Epidermal melanocyte (primary cell): ENCODE measurements at regions not wholly inside any gene's neighbourhood (a gene's known extent, or its start where the extent isn't known, plus 50 kb on each side); places are given as distances from the start of the nearest gene placed in this dataset.

Experiments
- DNase-seq: peaks from one replicate; pipeline ENCODE4 v3.0.0; 2011; ENCODE audit warnings: low spot score; ENCODE audit not compliant: insufficient read length

- DNase-seq: no peak
Measured at GRCh38 chr2:220101980-220102379, 474.6 kb downstream of the SLC4A3 start.

DNA sequence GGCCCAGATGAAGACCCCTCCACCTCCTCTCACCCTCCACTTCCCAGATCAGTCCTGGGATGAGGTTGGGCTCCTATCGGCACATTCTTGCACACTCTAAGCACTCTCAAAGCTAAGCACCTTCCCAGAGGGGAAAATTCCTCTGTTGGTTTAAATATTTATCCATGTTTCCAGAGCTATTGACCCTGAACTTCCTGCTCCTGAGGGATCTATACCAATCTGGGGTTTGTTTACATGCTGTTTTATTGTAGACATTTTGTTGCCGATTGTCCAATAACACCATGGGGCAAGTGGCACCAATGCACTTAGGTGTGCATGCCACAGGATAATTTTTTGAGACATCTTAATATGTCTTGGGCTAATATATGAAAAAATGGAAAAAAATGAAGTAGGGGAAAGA lies 476.2 kb downstream of the SLC4A3 start:
- no peak for DNase-seq

GRCh38 chr2:220104871-220105351 lies 477.5 kb downstream of the SLC4A3 start:
- no peak for DNase-seq

- DNase-seq: no peak
Measured at GRCh38 chr2:220106065-220106464, 478.6 kb downstream of the SLC4A3 start.

DNA sequence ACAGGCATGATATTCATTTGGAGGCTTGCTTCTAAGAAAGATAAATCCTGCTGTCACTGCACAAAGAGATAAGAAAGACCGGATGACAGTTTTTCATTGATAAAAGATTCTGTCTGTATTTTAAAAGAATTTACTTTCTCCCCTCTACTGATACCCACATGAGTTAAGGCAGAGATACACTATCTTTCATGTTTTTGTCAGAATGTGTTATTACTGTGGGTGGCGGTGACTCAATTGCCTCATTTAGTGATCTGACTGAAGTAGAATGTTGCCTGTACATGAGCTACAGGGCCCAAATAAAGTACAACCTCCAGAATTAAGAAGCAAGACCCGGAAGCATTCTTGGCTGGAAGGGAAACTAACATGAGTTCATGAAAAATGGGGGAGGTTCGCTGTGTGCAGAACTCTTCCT lies 480.0 kb downstream of the SLC4A3 start:
- no peak for DNase-seq

DNA sequence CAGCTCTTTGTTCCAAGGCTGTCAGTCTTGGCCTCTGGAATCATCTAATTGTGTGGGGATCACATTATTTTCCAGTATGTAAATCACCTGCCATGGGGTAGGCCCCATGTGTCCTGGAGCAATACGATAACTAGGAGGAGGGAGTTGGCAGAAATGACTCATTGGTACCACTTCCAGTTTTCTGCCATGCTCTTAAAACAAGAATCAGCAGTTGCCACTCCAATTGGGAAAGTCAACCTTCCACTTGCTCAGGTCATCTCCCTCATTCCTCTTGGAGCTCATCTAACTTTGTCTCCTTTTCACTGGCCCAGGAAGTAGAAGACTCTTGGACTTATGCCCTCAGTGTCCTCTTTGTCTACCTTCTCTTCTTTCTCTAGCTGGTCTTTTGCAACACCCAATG lies 487.0 kb downstream of the SLC4A3 start:
- no peak for DNase-seq

GRCh38 chr2:220117025-220117424 lies 489.6 kb downstream of the SLC4A3 start:
- no peak for DNase-seq

DNA sequence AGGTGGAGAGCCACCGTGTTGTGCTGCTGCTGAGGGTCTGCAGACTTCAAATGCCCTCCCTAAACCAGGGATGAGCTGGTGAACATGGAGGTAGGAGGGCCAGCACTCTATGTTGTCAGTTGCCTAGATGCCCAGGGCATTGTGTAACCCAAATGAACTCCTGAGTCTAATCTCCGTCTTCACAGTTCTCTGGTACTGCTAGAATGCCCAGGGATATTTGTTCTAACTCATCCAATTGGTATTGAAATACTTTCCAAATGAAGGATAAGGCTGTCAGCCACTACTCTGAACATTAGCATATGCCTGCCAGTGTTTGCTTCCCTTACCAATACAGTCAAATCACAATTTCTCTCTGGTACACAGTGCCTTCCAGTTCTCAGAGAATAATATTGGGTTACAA lies 492.6 kb downstream of the SLC4A3 start:
- no peak for DNase-seq

DNA sequence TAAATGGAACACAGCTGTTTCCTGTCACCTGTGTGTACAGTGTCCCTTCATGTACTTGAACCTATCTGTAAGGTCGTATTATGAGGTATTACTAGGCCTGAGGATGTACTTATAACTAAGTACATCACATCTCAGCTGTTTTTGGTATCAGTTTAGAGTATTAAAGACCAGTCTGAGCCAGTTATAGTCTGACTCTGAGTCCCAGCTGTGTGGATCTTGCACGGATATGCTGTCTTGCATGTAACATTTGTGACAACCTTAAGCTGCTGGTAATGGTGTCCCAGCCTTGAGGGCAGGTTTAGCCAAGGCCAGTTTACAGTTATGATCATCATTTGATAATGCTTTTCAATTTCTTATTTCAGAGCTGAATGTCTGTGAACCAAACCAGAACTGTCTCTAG lies 496.3 kb downstream of the SLC4A3 start:
- no peak for DNase-seq

GRCh38 chr2:220125551-220125950 lies 498.1 kb downstream of the SLC4A3 start:
- DNase-seq: no peak

- no peak for DNase-seq
Measured at GRCh38 chr2:220127311-220127710, 499.9 kb downstream of the SLC4A3 start.

DNA sequence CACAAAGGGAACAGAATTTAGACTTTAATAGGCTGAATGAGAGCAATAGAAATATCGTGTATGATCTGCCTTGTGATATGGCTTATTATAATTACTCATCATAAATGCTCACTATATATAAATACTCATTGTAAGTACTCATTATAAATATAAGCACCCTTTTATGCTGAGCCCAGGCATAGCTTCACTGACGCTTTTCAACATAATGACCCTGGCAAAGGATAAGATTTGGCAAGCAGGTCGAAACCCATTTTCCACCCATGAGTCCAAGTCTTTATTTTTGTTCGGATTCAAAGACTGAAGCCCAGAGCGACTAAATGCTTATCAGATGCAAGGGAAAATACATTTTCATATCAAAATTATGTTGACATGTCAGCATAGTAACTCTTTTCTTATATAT lies 500.4 kb downstream of the SLC4A3 start:
- DNase-seq: no peak

- no peak for DNase-seq
Measured at GRCh38 chr2:220129391-220129790, 502.0 kb downstream of the SLC4A3 start.

DNA sequence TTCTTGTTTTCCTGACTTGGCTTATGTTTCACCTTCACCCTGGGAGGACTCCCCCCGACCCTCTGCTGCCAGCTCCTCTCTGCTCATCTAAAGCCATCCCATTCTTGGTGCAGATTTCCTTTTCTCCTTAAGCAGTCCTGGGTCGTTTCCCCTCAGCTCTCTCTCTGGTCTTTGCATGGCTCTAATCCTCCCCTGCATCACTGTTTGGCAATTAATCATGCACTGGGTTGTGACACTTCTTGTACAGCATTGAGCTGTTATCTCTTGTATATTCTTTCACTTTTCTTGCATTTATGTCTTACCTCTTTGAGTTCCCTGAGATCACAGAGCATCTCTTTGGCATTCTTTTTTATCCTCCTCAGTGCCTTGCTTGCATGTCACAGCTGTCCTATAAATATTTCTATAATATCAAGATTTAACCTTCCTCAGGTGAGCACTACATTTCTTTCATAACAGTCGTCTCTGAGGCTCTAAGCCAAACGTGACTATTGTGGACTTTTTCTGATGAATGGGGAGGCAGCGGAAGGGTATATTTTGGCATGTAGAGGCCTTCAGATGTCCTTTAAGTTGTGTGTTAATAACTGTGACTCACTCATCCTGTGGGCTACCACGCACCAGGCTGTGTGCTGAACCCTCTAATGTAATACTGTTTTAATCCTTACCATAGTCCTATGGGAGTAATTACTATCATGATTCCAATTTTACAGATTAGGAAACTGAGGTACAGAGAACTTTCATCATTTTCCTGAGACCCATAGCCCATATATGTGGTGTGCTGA lies 507.5 kb downstream of the SLC4A3 start:
- DNase-seq: no peak

- no peak for DNase-seq
Measured at GRCh38 chr2:220143336-220143735, 515.9 kb downstream of the SLC4A3 start.

DNA sequence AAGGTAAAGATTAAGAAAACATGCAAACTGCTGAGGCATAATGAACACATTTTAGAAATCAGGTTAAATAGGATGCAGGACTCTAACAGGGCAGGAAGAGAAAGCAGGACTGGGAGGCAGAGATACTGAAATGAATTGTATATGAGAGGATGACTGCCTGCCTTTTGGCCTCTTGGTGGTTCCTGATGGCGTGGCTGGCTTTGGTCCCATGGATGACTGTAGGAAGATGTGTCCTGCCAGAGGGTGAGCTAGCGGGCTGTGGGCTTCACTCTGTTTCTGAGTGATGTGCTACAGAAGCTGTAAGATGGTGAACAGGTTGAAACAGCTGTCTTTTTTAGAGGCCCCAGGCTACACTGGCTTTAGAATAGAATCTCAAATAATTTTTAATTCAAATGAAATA lies 517.0 kb downstream of the SLC4A3 start:
- no peak for DNase-seq

GRCh38 chr2:220147161-220148038 lies 520.0 kb downstream of the SLC4A3 start:
- no peak for DNase-seq

DNA sequence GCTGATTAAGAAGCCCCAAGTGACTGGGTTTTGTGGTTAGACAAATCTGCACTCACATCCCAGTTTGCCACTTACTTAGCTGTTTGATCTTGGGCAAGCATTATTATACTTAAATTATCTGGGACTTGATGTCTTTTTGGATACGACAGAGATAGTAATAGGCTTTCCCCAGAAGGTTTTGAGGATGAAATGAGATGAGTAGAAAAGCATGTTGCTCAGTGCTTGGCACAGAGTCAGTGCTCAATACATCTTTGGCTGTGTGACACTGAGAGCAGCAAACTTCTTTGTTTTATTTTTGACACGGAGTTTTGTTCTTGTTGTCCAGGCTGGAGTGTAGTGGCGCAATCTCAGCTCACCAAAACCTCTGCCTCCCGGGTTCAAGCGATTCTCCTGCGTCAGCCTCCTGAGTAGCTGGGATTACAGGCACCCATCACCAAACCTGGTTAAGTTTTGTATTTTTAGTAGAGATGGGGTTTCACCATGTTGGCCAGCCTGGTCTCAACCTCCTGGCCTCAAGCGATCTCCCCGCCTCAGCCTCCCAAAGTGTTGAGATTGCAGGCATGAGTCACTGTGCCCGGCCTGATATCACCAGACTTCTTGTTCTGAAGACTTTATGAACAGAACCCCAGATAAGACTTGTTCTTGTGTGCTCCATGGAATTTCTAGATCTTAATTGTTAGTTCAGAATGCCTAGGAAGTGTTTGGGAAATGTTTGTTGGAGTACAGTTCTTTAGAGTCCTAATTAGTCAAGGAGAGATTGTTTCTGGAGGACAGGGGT lies 521.2 kb downstream of the SLC4A3 start:
- no peak for DNase-seq

- DNase-seq: no peak
Measured at GRCh38 chr2:220151341-220151740, 523.9 kb downstream of the SLC4A3 start.

DNA sequence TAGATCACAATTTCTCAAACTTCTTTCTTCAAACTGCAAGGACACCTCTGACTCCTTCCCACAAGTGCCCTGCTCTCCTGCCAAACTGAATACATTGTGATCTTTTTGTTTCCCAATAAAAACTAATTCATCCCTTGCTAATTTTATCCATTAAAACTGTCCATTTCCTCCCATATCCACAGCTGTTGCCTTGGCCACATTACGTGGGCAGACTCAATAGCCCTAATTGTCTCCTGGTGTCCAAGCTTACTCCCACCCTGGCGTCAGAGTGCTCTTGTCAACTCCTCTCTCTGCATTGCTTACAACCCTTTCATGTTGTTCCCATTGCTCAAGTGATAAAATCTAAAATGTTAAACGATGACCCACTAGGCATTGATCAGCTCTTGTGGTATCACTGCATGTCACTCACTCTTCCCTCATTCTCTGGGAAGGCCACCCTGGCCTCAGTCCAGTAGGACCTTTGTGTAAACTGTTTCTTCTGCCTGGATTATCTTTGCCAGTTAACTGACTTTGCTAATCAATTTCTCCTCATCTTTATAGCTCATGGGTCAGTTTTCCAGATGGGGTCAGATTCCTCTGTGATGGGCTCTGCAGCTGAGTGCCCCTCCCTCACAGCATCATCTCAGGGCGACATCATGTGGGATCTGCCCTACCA lies 525.0 kb downstream of the SLC4A3 start:
- no peak for DNase-seq

- no peak for DNase-seq
Measured at GRCh38 chr2:220153118-220153517, 525.7 kb downstream of the SLC4A3 start.
